Liver (tissue), 3 donors: ENCODE measurements at regions not wholly inside any gene's neighbourhood (a gene's known extent, or its start where the extent isn't known, plus 50 kb on each side); places are given as distances from the start of the nearest gene placed in this dataset.

Experiments used
- EGR1 ChIP-seq, 2 donors: IDR thresholded peaks; 2 replicates each; pipeline ENCODE4 v1.6.1; 2016 to 2018; ENCODE audit warnings: antibody characterized with exemption in 2 of 2, low read depth in 2 of 2
- FOXA1 ChIP-seq: IDR thresholded peaks from 2 replicates; pipeline ENCODE4 v1.6.1; 2016; ENCODE audit warnings: antibody characterized with exemption
- GABPA ChIP-seq, 2 donors: IDR thresholded peaks in 1 of 2; conservative IDR thresholded peaks in 1 of 2; 2 replicates each; pipeline ENCODE4 v1.6.1; 2016; ENCODE audit warnings: antibody characterized with exemption in 2 of 2, mild to moderate bottlenecking in 1 of 2, moderate library complexity in 1 of 2
- HNF4A ChIP-seq, 2 donors: conservative IDR thresholded peaks; 2 replicates each; pipeline ENCODE4 v1.6.1; 2016; ENCODE audit warnings: antibody characterized with exemption in 2 of 2, mild to moderate bottlenecking in 2 of 2
- HNF4G ChIP-seq: IDR thresholded peaks from 2 replicates; pipeline ENCODE4 v1.6.1; 2016; ENCODE audit warnings: antibody characterized with exemption
- JUND ChIP-seq, 2 donors: IDR thresholded peaks; 2 replicates each; pipeline ENCODE4 v1.6.1; 2016; ENCODE audit warnings: antibody characterized with exemption in 2 of 2
- RAD21 ChIP-seq, 2 donors: IDR thresholded peaks; 2 replicates each; pipeline ENCODE4 v1.6.1; 2016; ENCODE audit warnings: antibody characterized with exemption in 2 of 2, mild to moderate bottlenecking in 2 of 2
- RXRA ChIP-seq, 2 donors: IDR thresholded peaks; 2 replicates each; pipeline ENCODE4 v1.6.1; 2017 to 2018; ENCODE audit warnings: antibody characterized with exemption in 2 of 2, mild to moderate bottlenecking in 1 of 2
- SP1 ChIP-seq: IDR thresholded peaks from 2 replicates; pipeline ENCODE4 v1.6.1; 2018; ENCODE audit warnings: antibody characterized with exemption, mild to moderate bottlenecking
- YY1 ChIP-seq: IDR thresholded peaks from 2 replicates; pipeline ENCODE4 v1.6.1; 2016; ENCODE audit warnings: antibody characterized with exemption, mild to moderate bottlenecking
- TF ChIP-seq, protein P1 (sequence below): fragments of 150-350 bp; IDR thresholded peaks from 2 replicates; pipeline ENCODE4 v1.5.1; 2017; ENCODE audit warnings: improper control_type of control experiment, low read depth, low read length; ENCODE audit not compliant: missing input control
- TF ChIP-seq, protein P2 (sequence below): IDR thresholded peaks from 2 replicates; pipeline ENCODE4 v1.6.1; 2016; ENCODE audit warnings: antibody characterized with exemption, mild to moderate bottlenecking
- TF ChIP-seq, protein P3 (sequence below): IDR thresholded peaks from 2 replicates; pipeline ENCODE4 v1.6.1; 2016; ENCODE audit warnings: antibody characterized with exemption
- TF ChIP-seq, protein P4 (sequence below): IDR thresholded peaks from 2 replicates; pipeline ENCODE4 v1.6.1; 2016; ENCODE audit warnings: antibody characterized with exemption
- donor health status: healthy.
- donor health status: healthy.

DNA sequence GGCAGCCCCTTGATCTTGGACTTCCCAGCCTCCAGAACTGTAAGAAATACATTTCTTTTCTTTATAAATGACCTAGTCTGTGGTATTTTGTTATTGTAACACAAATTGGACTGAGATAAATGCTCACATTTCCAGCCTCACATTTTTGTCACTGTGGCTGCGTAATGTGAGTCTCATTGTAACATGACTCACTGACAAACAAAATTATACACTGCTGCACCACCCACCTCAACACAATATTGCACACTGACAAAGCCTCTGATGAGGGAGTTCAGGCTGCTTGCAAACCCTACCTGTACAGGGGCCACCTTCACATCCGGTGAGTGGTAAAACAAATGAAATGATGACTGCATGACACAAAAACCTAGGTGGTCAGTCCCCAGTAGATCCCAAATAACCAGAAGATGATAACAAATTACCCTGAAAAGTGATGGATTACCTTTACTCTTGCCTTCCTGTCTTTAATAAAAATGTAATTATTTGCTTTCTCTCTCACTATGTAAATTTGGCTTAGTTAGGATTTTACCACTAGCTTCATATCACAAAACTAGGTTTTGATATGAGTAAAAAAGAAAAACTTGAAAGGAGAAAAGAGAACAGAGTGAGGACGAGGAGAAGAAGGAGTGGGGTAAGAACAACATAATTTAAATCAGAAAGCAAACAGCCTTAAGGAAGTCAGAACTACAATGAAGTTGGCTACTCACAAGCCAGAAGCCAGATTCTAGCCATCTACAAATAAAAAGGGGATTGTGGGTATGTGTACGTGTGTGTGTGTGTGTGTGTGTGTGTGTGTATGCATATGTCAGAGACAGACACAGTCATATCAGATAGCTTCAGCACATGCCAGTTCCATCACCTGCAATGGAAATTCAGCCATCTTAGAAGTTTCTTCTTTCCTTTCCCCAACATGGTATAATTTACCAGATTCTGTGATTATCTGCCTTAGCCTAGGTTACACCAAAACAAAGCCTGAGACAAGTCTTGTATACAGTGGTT is 53.4 kb upstream of the SESN3 start:
- TF ChIP-seq HNF4G, result no peak
- TF ChIP-seq, protein P1, sequence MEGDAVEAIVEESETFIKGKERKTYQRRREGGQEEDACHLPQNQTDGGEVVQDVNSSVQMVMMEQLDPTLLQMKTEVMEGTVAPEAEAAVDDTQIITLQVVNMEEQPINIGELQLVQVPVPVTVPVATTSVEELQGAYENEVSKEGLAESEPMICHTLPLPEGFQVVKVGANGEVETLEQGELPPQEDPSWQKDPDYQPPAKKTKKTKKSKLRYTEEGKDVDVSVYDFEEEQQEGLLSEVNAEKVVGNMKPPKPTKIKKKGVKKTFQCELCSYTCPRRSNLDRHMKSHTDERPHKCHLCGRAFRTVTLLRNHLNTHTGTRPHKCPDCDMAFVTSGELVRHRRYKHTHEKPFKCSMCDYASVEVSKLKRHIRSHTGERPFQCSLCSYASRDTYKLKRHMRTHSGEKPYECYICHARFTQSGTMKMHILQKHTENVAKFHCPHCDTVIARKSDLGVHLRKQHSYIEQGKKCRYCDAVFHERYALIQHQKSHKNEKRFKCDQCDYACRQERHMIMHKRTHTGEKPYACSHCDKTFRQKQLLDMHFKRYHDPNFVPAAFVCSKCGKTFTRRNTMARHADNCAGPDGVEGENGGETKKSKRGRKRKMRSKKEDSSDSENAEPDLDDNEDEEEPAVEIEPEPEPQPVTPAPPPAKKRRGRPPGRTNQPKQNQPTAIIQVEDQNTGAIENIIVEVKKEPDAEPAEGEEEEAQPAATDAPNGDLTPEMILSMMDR, result no peak
- TF ChIP-seq, protein P2, sequence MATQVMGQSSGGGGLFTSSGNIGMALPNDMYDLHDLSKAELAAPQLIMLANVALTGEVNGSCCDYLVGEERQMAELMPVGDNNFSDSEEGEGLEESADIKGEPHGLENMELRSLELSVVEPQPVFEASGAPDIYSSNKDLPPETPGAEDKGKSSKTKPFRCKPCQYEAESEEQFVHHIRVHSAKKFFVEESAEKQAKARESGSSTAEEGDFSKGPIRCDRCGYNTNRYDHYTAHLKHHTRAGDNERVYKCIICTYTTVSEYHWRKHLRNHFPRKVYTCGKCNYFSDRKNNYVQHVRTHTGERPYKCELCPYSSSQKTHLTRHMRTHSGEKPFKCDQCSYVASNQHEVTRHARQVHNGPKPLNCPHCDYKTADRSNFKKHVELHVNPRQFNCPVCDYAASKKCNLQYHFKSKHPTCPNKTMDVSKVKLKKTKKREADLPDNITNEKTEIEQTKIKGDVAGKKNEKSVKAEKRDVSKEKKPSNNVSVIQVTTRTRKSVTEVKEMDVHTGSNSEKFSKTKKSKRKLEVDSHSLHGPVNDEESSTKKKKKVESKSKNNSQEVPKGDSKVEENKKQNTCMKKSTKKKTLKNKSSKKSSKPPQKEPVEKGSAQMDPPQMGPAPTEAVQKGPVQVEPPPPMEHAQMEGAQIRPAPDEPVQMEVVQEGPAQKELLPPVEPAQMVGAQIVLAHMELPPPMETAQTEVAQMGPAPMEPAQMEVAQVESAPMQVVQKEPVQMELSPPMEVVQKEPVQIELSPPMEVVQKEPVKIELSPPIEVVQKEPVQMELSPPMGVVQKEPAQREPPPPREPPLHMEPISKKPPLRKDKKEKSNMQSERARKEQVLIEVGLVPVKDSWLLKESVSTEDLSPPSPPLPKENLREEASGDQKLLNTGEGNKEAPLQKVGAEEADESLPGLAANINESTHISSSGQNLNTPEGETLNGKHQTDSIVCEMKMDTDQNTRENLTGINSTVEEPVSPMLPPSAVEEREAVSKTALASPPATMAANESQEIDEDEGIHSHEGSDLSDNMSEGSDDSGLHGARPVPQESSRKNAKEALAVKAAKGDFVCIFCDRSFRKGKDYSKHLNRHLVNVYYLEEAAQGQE, result no peak
- no peak for TF ChIP-seq GABPA (IDR thresholded peaks at IDR 0.05 in 1 of 2, conservative IDR thresholded peaks at IDR 0.05 in 1 of 2)
- TF ChIP-seq JUND (IDR thresholded peaks at IDR 0.05), result no peak
- no peak for TF ChIP-seq RAD21 (IDR thresholded peaks at IDR 0.05)
- TF ChIP-seq SP1, result no peak
- TF ChIP-seq, protein P3, sequence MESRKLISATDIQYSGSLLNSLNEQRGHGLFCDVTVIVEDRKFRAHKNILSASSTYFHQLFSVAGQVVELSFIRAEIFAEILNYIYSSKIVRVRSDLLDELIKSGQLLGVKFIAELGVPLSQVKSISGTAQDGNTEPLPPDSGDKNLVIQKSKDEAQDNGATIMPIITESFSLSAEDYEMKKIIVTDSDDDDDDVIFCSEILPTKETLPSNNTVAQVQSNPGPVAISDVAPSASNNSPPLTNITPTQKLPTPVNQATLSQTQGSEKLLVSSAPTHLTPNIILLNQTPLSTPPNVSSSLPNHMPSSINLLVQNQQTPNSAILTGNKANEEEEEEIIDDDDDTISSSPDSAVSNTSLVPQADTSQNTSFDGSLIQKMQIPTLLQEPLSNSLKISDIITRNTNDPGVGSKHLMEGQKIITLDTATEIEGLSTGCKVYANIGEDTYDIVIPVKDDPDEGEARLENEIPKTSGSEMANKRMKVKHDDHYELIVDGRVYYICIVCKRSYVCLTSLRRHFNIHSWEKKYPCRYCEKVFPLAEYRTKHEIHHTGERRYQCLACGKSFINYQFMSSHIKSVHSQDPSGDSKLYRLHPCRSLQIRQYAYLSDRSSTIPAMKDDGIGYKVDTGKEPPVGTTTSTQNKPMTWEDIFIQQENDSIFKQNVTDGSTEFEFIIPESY, result no peak
- no peak for TF ChIP-seq RXRA (IDR thresholded peaks at IDR 0.05)
- TF ChIP-seq, protein P4, sequence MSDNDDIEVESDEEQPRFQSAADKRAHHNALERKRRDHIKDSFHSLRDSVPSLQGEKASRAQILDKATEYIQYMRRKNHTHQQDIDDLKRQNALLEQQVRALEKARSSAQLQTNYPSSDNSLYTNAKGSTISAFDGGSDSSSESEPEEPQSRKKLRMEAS, result no peak
- TF ChIP-seq EGR1 (IDR thresholded peaks at IDR 0.05; ENCODE audit: low read depth in 2 of 2), result no peak
- TF ChIP-seq YY1, result no peak
- no peak for TF ChIP-seq FOXA1
- no peak for TF ChIP-seq HNF4A (conservative IDR thresholded peaks at IDR 0.05)
